Caco-2 (cell line): ENCODE measurements at regions not wholly inside any gene's neighbourhood (a gene's known extent, or its start where the extent isn't known, plus 50 kb on each side); places are given as distances from the start of the nearest gene placed in this dataset.

ENCODE experiments used
- BruUV-seq: library from RNA; stranded (reverse); fragments of 400-500 nt; replicated peaks from 2 replicates; lab custom pipeline; 2021; lab: Mats Ljungman, UMichigan
- CTCF ChIA-PET: fragments of 300-600 bp; sonication (Branson Sonifier 250); formaldehyde crosslinking; loops from one replicate; lab custom pipeline; 2022; ENCODE audit warnings: antibody characterized with exemption; lab: Charles Lee
- POLR2A ChIA-PET: fragments of 300-600 bp; sonication (Branson Sonifier 250); formaldehyde crosslinking; loops from one replicate; lab custom pipeline; 2022; ENCODE audit warnings: antibody characterized with exemption; lab: Charles Lee
- DNase-seq, 2 experiments: peaks; one replicate each; pipeline versions ENCODE4 v3.0.0 to v3.0.0-alpha.2; 2020 to 2022
- H3K27me3 ChIP-seq: replicated peaks from 2 replicates; pipeline ENCODE4 v1.6.0; 2011; ENCODE audit warnings: low read length; ENCODE audit not compliant: control insufficient read depth, insufficient read depth
- H3K36me3 ChIP-seq: 2 replicates; pipeline ENCODE4 v1.5.1; 2011; ENCODE audit warnings: low read length; ENCODE audit not compliant: control insufficient read depth, insufficient read depth
- H3K4me1 ChIP-seq: fragments of 250-450 bp; sonication (Bioruptor Pico); 2 replicates; pipeline ENCODE4 v1.5.1; 2020; ENCODE audit warnings: mild to moderate bottlenecking
- H3K4me3 ChIP-seq: 2 replicates; pipeline ENCODE4 v1.5.1; 2011; ENCODE audit warnings: low read depth, mild to moderate bottlenecking, control low read depth, low read length
- H3K9me3 ChIP-seq: fragments of 250-450 bp; sonication (Bioruptor Pico); 2 replicates; pipeline ENCODE4 v1.5.1; 2020; ENCODE audit warnings: mild to moderate bottlenecking, moderate library complexity
- H3K27ac Mint-ChIP-seq: one replicate; pipeline ENCODE4 v1.8.0; 2022; ENCODE audit warnings: mixed read lengths; ENCODE audit not compliant: unreplicated experiment
- H3K27me3 Mint-ChIP-seq: one replicate; pipeline ENCODE4 v1.8.0; 2022; ENCODE audit warnings: mixed read lengths; ENCODE audit not compliant: insufficient read depth, unreplicated experiment
- H3K36me3 Mint-ChIP-seq: one replicate; pipeline ENCODE4 v1.8.0; 2022; ENCODE audit warnings: mild to moderate bottlenecking, mixed read lengths; ENCODE audit not compliant: insufficient read depth, unreplicated experiment
- H3K4me1 Mint-ChIP-seq: one replicate; pipeline ENCODE4 v1.8.0; 2022; ENCODE audit warnings: low read depth, mixed read lengths; ENCODE audit not compliant: unreplicated experiment
- H3K4me3 Mint-ChIP-seq: one replicate; pipeline ENCODE4 v1.8.0; 2022; ENCODE audit warnings: mild to moderate bottlenecking, moderate library complexity, mixed read lengths; ENCODE audit not compliant: unreplicated experiment
- H3K9me3 Mint-ChIP-seq: one replicate; pipeline ENCODE4 v1.8.0; 2022; ENCODE audit warnings: mixed read lengths; ENCODE audit not compliant: unreplicated experiment
- CTCF ChIP-seq, 2 experiments: fragments of 200-600 bp in 1 of 2; IDR thresholded peaks; 1 replicate in 1 of 2; 2 replicates in 1 of 2; pipeline versions ENCODE4 v1.5.1 to v1.8.0; 2011 to 2022; ENCODE audit warnings: antibody characterized with exemption in 1 of 2, control low read depth in 1 of 2, inconsistent platforms in 1 of 2, low read depth in 1 of 2, low read length in 1 of 2, mild to moderate bottlenecking in 1 of 2, moderate library complexity in 1 of 2; ENCODE audit not compliant: insufficient read depth in 1 of 2, severe bottlenecking in 1 of 2, unreplicated experiment in 1 of 2
- intact Hi-C: fragments of 100-400 bp; cut with micrococcal nuclease; formaldehyde crosslinking; loops from one replicate; pipeline ENCODE4 v1.10.0; 2022; ENCODE audit not compliant: unreplicated experiment

DNA sequence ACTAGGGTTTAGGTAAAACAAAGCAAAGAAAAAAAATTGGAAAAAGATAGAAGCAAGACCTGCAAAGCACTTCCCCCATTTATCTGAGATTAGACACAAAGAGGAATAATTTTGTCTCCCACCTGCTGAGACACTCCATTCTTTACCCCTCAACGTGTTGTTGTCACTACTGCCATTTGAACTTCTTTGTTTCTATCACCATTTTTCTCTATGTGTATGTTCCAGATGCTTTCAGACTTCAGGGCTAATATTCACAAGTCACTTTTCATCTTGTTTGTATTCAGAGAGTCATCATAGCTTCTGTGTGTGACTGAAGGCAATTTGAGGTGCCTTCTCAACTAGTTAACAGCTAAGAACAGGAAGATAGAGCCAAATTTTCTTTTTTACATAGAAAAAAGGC, 512.5 kb downstream of the TBC1D4 start:
- intact Hi-C loops: no loop called here
- no TSS peak for BruUV-seq
- Mint-ChIP-seq H3K9me3 (no peaks in the 10 kb centered on the region), H3K27ac (no peak overlapping the region), H3K4me3 (no peak overlapping the region), H3K4me1 (no peaks in the 10 kb centered on the region), H3K36me3 (no peaks in the 10 kb centered on the region), H3K27me3 (peaks cover 4% of the 10 kb centered on the region)
- ChIA-PET POLR2A (no interaction called here), CTCF (no interaction called here)
- Histone ChIP-seq H3K36me3 (no peaks in the 10 kb centered on the region), H3K27me3 (no peaks in the 10 kb centered on the region; the same call in 1 of the 2 replicates), H3K4me1 (no peaks in the 10 kb centered on the region), H3K9me3 (no peaks in the 10 kb centered on the region), H3K4me3 (no peak overlapping the region)
- no peak for TF ChIP-seq CTCF (IDR thresholded peaks at IDR 0.05; ENCODE audit: insufficient read depth in 1 of 2, low read depth in 1 of 2, low read length in 1 of 2, severe bottlenecking in 1 of 2, unreplicated experiment in 1 of 2)
- DNase-seq: no peak

DNA sequence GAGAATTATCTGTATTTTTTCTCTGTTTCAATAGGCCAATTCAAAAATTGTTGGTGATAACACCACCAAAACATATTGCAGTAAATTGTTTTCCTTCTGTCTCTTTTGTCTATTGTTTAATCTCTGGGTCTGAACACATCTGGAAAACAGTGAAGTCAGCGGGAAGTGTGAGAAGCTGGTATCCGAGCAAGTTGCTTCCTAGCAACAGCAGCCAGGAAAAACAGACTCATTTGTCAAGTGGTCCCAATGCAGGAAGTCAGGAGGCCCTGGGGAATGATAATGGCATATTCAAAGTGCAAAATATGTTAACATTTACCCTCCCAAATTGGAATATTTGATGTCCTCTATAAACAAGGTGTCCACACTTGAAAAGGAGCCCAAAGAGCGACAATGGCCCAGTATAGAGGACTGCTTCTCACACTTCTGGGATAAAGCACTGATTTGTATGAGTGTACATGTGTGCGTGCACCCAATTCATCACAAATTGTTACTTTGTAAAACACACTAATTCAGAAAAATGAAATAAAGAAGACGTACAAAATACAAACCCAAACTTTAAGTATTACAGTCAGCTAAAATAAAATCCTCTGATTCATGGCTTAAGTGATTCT, 515.0 kb downstream of the TBC1D4 start:
- no peak for DNase-seq
- peaks cover 10% of the 10 kb centered on the region for H3K27me3 Mint-ChIP-seq
- CTCF ChIA-PET: no interaction called here

GRCh38 chr13:74966275-74966674, 515.7 kb downstream of the TBC1D4 start:
- CTCF ChIA-PET: no interaction called here
- no peak overlapping the region for H3K27ac Mint-ChIP-seq
- BruUV-seq: no TSS peak

More for the DNA sequence above, 515.0 kb downstream of the TBC1D4 start:
- H3K4me1 Mint-ChIP-seq: no peaks in the 10 kb centered on the region
- Histone ChIP-seq H3K36me3 (no peaks in the 10 kb centered on the region), H3K9me3 (no peaks in the 10 kb centered on the region), H3K4me1 (no peaks in the 10 kb centered on the region), H3K27me3 (no peaks in the 10 kb centered on the region; the same call in 1 of the 2 replicates), H3K4me3 (no peak overlapping the region)
- POLR2A ChIA-PET: no interaction called here
- intact Hi-C loops: no loop called here
- no peak for TF ChIP-seq CTCF (IDR thresholded peaks at IDR 0.05; ENCODE audit: insufficient read depth in 1 of 2, low read depth in 1 of 2, low read length in 1 of 2, severe bottlenecking in 1 of 2, unreplicated experiment in 1 of 2)
- H3K36me3 Mint-ChIP-seq: no peaks in the 10 kb centered on the region
- no peak overlapping the region for H3K27ac Mint-ChIP-seq
- H3K9me3 Mint-ChIP-seq: no peaks in the 10 kb centered on the region
- no TSS peak for BruUV-seq
- no peak overlapping the region for H3K4me3 Mint-ChIP-seq

More at GRCh38 chr13:74966275-74966674, 515.7 kb downstream of the TBC1D4 start:
- no peaks in the 10 kb centered on the region for H3K9me3 ChIP-seq
- no peaks in the 10 kb centered on the region for H3K4me1 Mint-ChIP-seq
- no peaks in the 10 kb centered on the region for H3K4me1 ChIP-seq
- DNase-seq: no peak
- no peak for TF ChIP-seq CTCF (IDR thresholded peaks at IDR 0.05; ENCODE audit: insufficient read depth in 1 of 2, low read depth in 1 of 2, low read length in 1 of 2, severe bottlenecking in 1 of 2, unreplicated experiment in 1 of 2)
- H3K36me3 ChIP-seq: no peaks in the 10 kb centered on the region
- intact Hi-C loops: no loop called here
- H3K36me3 Mint-ChIP-seq: no peaks in the 10 kb centered on the region
- no peak overlapping the region for H3K4me3 Mint-ChIP-seq
- no peaks in the 10 kb centered on the region; the same call in 1 of the 2 replicates for H3K27me3 ChIP-seq
- H3K27me3 Mint-ChIP-seq: peaks cover 14% of the 10 kb centered on the region
- no peak overlapping the region for H3K4me3 ChIP-seq
- POLR2A ChIA-PET: no interaction called here
- H3K9me3 Mint-ChIP-seq: no peaks in the 10 kb centered on the region
